OCI-M2 (cell line): ENCODE measurements at regions not wholly inside any gene's neighbourhood (a gene's known extent, or its start where the extent isn't known, plus 50 kb on each side); places are given as distances from the start of the nearest gene placed in this dataset.

Source experiments
- DNase-seq: peaks from one replicate; lab custom pipeline; 2025; ENCODE audit not compliant: unreplicated experiment; lab: John Stamatoyannopoulos, UW

GRCh38 chr11:15378941-15379340 lies 264.2 kb downstream of the INSC start:
- no peak for DNase-seq

- no peak for DNase-seq
Observed at GRCh38 chr11:15379483-15379882, 264.8 kb downstream of the INSC start.

- DNase-seq = no peak
Observed at GRCh38 chr11:15390857-15391256, 276.1 kb downstream of the INSC start.

- no peak for DNase-seq
Observed at GRCh38 chr11:15396778-15397177, 282.1 kb downstream of the INSC start.

- DNase-seq = no peak
Observed at GRCh38 chr11:15406851-15407351, 292.2 kb downstream of the INSC start.

- DNase-seq = no peak
Observed at GRCh38 chr11:15412054-15412453, 297.3 kb downstream of the INSC start.

- no peak for DNase-seq
Observed at GRCh38 chr11:15418921-15419320, 304.2 kb downstream of the INSC start.

GRCh38 chr11:15419696-15420095 lies 305.0 kb downstream of the INSC start:
- DNase-seq = no peak

- DNase-seq = no peak
Observed at GRCh38 chr11:15430381-15430780, 315.7 kb downstream of the INSC start.

- no peak for DNase-seq
Observed at GRCh38 chr11:15434529-15434928, 319.8 kb downstream of the INSC start.

- DNase-seq = no peak
Observed at GRCh38 chr11:15446315-15446714, 331.6 kb downstream of the INSC start.

- no peak for DNase-seq
Observed at GRCh38 chr11:15446929-15447328, 332.2 kb downstream of the INSC start.

- no peak for DNase-seq
Observed at GRCh38 chr11:15451713-15452112, 337.0 kb downstream of the INSC start.

GRCh38 chr11:15453211-15453765 lies 338.6 kb downstream of the INSC start:
- no peak for DNase-seq

GRCh38 chr11:15468466-15468865 lies 353.7 kb downstream of the INSC start:
- no peak for DNase-seq

- no peak for DNase-seq
Observed at GRCh38 chr11:15471048-15471894, 356.5 kb downstream of the INSC start.

GRCh38 chr11:15471895-15472799 lies 357.4 kb downstream of the INSC start:
- DNase-seq = no peak

- DNase-seq = no peak
Observed at GRCh38 chr11:15473954-15474837, 359.5 kb downstream of the INSC start.

GRCh38 chr11:15476371-15476917 lies 361.7 kb downstream of the INSC start:
- DNase-seq = no peak

GRCh38 chr11:15481871-15482270 lies 367.1 kb downstream of the INSC start:
- DNase-seq = no peak
